Lower lobe of right lung (tissue), 2 donors: ENCODE measurements at regions not wholly inside any gene's neighbourhood (a gene's known extent, or its start where the extent isn't known, plus 50 kb on each side); places are given as distances from the start of the nearest gene placed in this dataset.
"Not testable (repeated sequence)": the region's sequence is repeated elsewhere in the genome, so short reads cannot be mapped to it uniquely, and the experiment has no call there.

ENCODE experiments used
- ATAC-seq, 2 donors: fragments of 200-7000 bp; cut with Tn5 transposase; one replicate each; pipeline ENCODE4 v1.9.1; 2020 to 2022; ENCODE audit warnings: mild to moderate bottlenecking in 2 of 2, moderate library complexity in 2 of 2
- DNase-seq: peaks from one replicate; pipeline ENCODE4 v3.0.0-alpha.2; 2020
- H3K27ac ChIP-seq: fragments of 200-600 bp; one replicate; pipeline ENCODE4 v1.8.0; 2022
- H3K27me3 ChIP-seq: fragments of 200-600 bp; one replicate; pipeline ENCODE4 v1.8.0; 2022; ENCODE audit warnings: low read depth
- H3K36me3 ChIP-seq: fragments of 200-600 bp; one replicate; pipeline ENCODE4 v1.8.0; 2022; ENCODE audit warnings: mild to moderate bottlenecking
- H3K4me1 ChIP-seq: fragments of 200-600 bp; one replicate; pipeline ENCODE4 v1.8.0; 2022
- H3K4me3 ChIP-seq: fragments of 200-600 bp; one replicate; pipeline ENCODE4 v1.8.0; 2022; ENCODE audit warnings: mild to moderate bottlenecking
- H3K9me3 ChIP-seq: fragments of 200-600 bp; one replicate; pipeline ENCODE4 v1.8.0; 2022
- CTCF ChIP-seq: fragments of 200-600 bp; IDR thresholded peaks from one replicate; pipeline ENCODE4 v1.8.0; 2022; ENCODE audit warnings: antibody characterized with exemption, mild to moderate bottlenecking
- intact Hi-C: fragments of 100-400 bp; cut with DNase I; formaldehyde crosslinking; loops from one replicate; pipeline ENCODE4 v1.11.0; 2022
- donor health status: DM: no; HTN: yes; CAD: no; lungs with severe emphysema.

GRCh38 chr21:39073063-39073462, 110.2 kb downstream of the PSMG1 start:
- DNase-seq, result no peak
- intact Hi-C loops, result no loop called here
- Histone ChIP-seq H3K9me3 (no peaks in the 10 kb centered on the region), H3K4me3 (no peak overlapping the region), H3K27me3 (no peaks in the 10 kb centered on the region), H3K36me3 (no peaks in the 10 kb centered on the region), H3K4me1 (peaks cover 34% of the 10 kb centered on the region), H3K27ac (peak overlapping the region; percentile 61)
- no peak for ATAC-seq
- TF ChIP-seq CTCF, result no peak

DNA sequence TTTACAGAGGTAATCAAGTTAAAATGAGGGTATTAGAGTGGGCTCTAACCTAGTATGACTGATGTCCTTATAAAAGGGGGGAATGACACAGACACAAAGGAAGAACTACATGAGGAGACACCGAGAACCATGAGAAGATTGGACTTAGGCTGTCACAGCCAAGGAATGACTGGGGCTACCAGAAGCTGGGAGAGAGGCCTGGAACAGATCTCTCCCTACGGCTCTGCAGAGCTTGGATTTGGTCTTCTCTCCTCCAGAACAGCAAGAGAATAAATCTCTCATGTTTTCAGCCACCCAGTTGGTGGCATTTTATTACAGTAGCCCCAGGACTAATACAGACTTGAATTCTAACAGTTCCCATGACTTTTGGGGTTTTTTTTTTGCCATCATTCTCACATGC, 110.8 kb downstream of the PSMG1 start:
- no peaks in the 10 kb centered on the region for H3K27me3 ChIP-seq
- peak overlapping the region; percentile 61 for H3K27ac ChIP-seq
- H3K36me3 ChIP-seq, result no peaks in the 10 kb centered on the region
- H3K9me3 ChIP-seq, result no peaks in the 10 kb centered on the region
- DNase-seq (no peak), ATAC-seq (no peak)
- intact Hi-C loops, result no loop called here
- no peak for TF ChIP-seq CTCF
- peaks cover 33% of the 10 kb centered on the region for H3K4me1 ChIP-seq
- no peak overlapping the region for H3K4me3 ChIP-seq

- TF ChIP-seq CTCF, result no peak
- H3K36me3 ChIP-seq, result no peaks in the 10 kb centered on the region
- H3K27ac ChIP-seq, result peak overlapping the region; percentile 61
- no peaks in the 10 kb centered on the region for H3K9me3 ChIP-seq
- peaks cover 40% of the 10 kb centered on the region for H3K4me1 ChIP-seq
- DNase-seq, result no peak
- no peak overlapping the region for H3K4me3 ChIP-seq
- ATAC-seq, result peak; percentile 85 to 92
- intact Hi-C loops, result no loop called here
- H3K27me3 ChIP-seq, result no peaks in the 10 kb centered on the region
Observed at GRCh38 chr21:39071623-39072214, 111.5 kb downstream of the PSMG1 start.

DNA sequence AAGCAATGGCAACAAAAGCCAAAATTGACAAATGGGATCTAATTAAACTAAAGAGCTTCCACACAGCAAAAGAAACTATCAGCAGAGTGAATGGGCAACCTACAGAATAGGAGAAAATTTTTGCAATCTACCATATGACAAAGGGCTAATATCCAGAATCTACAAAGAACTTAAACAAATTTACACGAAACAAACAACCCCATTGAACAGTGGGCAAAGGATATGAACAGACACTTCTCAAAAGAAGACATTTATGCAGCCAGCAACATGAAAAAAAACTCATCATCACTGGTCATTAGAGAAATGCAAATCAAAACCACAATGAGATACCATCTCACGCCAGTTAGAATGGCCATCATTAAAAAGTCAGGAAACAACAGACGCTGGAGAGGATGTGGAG, 113.4 kb downstream of the PSMG1 start:
- DNase-seq, H3K27ac ChIP-seq, H3K27me3 ChIP-seq, ATAC-seq, H3K9me3 ChIP-seq, H3K36me3 ChIP-seq, intact Hi-C loops, H3K4me3 ChIP-seq: not testable (repeated sequence)
- H3K4me1 ChIP-seq, result peaks cover 59% of the 10 kb centered on the region

DNA sequence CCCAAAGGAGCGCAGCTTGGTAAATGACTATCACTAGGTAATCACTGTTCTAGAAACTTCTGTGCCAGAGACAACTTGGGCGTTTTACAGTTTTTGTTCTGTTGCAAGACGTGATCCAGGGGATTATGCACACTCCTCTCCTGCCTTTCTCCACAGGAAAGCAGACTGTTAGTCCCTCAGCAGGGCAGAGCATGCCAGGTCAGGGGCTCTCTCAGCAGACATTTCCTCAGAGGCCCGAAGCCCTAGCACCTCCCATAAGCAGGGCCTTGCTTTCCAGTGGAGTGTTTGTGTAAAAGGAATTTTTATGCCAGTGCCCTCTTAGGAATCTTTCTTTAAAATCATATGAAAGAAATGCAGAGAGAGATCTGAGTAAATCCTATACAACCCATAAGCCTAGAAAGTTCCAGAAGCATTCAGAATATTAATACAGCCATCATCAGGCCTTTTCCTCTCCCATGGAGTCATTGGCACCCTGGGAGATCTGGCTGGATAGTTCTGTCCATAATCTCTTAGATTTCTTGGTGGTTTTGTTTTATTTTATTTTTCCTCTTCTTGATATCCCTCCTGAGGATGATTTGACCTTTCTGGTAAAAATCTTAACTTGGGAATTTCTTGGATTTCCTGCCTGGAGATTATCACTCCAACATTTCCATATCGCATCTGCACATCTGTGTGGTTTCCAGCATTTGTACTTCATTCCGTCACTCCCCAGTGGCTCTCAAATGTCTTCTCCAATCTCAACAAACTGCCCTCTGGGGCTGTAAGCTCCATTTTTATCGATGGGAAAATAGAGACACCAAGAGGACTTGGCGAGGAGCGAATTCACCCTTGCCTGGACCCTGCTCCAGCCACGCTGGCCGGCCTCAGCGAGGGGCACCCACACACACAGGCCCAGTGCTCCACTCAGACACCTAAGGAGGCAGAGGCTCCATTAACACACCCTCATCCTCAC, 116.1 kb downstream of the PSMG1 start:
- Histone ChIP-seq H3K4me3 (no peak overlapping the region), H3K27me3 (no peaks in the 10 kb centered on the region), H3K27ac (peak overlapping the region; percentile 36), H3K9me3 (peaks cover 4% of the 10 kb centered on the region), H3K4me1 (peaks cover 42% of the 10 kb centered on the region), H3K36me3 (no peaks in the 10 kb centered on the region)
- DNase-seq (no peak), ATAC-seq (peak; percentile 38 to 50)
- intact Hi-C loops, result no loop called here
- no peak for TF ChIP-seq CTCF

- Histone ChIP-seq H3K36me3 (no peaks in the 10 kb centered on the region), H3K4me3 (no peak overlapping the region), H3K9me3 (peaks cover 4% of the 10 kb centered on the region), H3K27me3 (no peaks in the 10 kb centered on the region), H3K4me1 (peaks cover 32% of the 10 kb centered on the region), H3K27ac (no peak overlapping the region)
- intact Hi-C loops, result no loop called here
- DNase-seq (no peak), ATAC-seq (no peak)
- no peak for TF ChIP-seq CTCF
Observed at GRCh38 chr21:39065917-39066316, 117.3 kb downstream of the PSMG1 start.
